ENCODE measurements at regions not wholly inside any gene's neighbourhood (a gene's known extent, or its start where the extent isn't known, plus 50 kb on each side); places are given as distances from the start of the nearest gene placed in this dataset.

DNA sequence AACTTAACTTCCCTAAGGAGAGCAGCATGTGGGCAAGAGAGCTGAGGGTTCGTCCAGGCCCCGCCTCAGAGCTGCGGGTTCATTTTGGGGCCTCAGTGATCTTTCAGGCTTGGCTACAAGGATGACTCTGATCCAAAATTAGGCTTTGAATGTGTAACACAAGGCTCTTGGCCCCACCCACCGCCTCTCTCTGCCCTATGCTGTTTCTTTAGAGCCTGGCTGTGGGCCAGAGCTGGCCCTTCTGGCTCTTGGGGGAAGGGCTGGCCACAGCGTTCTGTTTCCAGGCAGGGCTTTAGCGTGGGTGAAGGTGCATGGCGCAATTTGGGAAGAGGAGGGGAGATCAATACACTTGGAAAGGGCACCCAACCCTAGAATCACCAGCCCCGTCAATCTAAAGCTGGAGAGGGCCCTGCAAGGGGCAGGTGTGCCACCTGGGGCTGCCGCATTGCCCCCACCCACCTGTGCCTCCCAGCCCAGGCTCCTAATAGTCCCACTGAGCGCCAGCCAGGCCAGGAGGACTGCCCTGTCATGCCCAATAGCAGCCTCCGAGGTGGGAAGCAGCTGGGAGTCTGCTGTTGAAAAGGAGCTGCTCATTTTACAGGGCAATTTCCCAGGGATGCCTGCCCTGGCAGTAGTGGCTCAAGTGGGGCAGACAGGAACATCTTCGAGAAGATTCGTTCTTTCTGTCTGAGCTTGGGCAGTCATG is 84.5 kb upstream of the MAML3 start:
- Histone ChIP-seq H3K36me3 (ENCODE audit: insufficient read depth, low read length) (no peaks in the 10 kb centered on the region), H2AFZ (ENCODE audit: low read length) (0 out of 2 replicates have a peak overlapping the region, but pooled peaks have one; percentile 40), H3K79me2 (ENCODE audit: insufficient read depth, low read length) (no peaks in the 10 kb centered on the region), H3K9ac (ENCODE audit: low read depth, low read length, poor library complexity, severe bottlenecking) (no peak overlapping the region), H3K27me3 (ENCODE audit: insufficient read depth, low read length, poor library complexity, severe bottlenecking) (no peaks in the 10 kb centered on the region), H3K4me1 (ENCODE audit: insufficient read depth, low read length, poor library complexity, severe bottlenecking) (peaks cover 46% of the 10 kb centered on the region), H3F3A (ENCODE audit: low read depth) (no peaks in the 10 kb centered on the region; the same call in 1 of the 2 replicates), H3K9me2 (replicated peaks; ENCODE audit: low read depth, low read length) (no peaks in the 10 kb centered on the region), H4K20me1 (ENCODE audit: insufficient read depth, low read length, poor library complexity, severe bottlenecking) (no peaks in the 10 kb centered on the region), H3K4me3 (ENCODE audit: low read length, poor library complexity, severe bottlenecking) (no peak overlapping the region), H3K9me3 (ENCODE audit: insufficient read depth, low read depth, low read length) (no peaks in the 10 kb centered on the region), H3K4me2 (ENCODE audit: low read depth, low read length, poor library complexity, severe bottlenecking) (no peak overlapping the region)
- TF ChIP-seq CTCF (conservative IDR thresholded peaks at IDR 0.05; ENCODE audit: low read length) (no peak), EZH2phosphoT487 (IDR thresholded peaks at IDR 0.05; ENCODE audit: borderline replicate concordance) (no peak)

DNA sequence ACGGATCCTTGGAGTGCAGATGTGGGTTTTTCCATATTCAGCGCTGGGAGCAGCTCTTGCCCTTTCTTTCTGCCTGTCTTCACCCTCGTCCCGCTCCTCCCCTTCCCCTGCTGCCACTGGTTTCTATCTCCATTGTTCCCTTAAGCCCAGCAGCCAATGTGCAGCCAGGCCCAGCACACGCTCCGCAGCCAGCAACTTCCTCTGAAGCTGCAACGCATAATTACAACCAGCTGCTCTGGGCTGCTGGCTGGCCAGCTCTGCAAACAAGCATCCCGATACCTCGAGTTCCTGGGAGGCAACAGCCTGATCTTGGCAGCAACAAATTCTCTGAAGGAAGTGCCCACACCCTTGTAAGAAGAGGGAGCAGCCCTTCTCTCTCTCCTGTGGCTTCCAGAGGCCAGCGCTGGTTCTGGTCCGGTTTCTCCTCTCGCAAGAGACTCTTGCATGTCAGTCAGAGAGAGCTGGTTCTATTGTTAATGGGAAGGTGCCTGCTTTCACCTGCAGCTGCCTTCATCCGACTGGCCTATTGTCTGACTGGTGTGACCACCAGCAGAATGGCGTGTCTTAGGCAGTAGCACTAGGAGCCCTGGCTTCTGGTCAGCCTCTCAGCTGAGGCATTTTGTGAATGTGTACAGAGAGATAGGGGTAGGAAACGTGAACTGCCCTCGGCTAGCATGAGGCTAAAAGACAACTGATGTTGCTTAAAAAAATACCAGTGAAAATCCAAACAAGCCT is 83.8 kb upstream of the MAML3 start:
- no peaks in the 10 kb centered on the region; the same call in 1 of the 2 replicates for H3F3A ChIP-seq (ENCODE audit: low read depth)
- H3K9me2 ChIP-seq (replicated peaks; ENCODE audit: low read depth, low read length) = no peaks in the 10 kb centered on the region
- H4K20me1 ChIP-seq (ENCODE audit: insufficient read depth, low read length, poor library complexity, severe bottlenecking) = no peaks in the 10 kb centered on the region
- no peak for TF ChIP-seq CTCF (conservative IDR thresholded peaks at IDR 0.05; ENCODE audit: low read length)
- TF ChIP-seq EZH2phosphoT487 (IDR thresholded peaks at IDR 0.05; ENCODE audit: borderline replicate concordance) = no peak
- H3K4me1 ChIP-seq (ENCODE audit: insufficient read depth, low read length, poor library complexity, severe bottlenecking) = peaks cover 39% of the 10 kb centered on the region
- H3K36me3 ChIP-seq (ENCODE audit: insufficient read depth, low read length) = no peaks in the 10 kb centered on the region
- peak overlapping the region; percentile 7 for H3K9ac ChIP-seq (ENCODE audit: low read depth, low read length, poor library complexity, severe bottlenecking)
- H3K4me3 ChIP-seq (ENCODE audit: low read length, poor library complexity, severe bottlenecking) = no peak overlapping the region
- no peaks in the 10 kb centered on the region for H3K79me2 ChIP-seq (ENCODE audit: insufficient read depth, low read length)
- no peak overlapping the region for H3K4me2 ChIP-seq (ENCODE audit: low read depth, low read length, poor library complexity, severe bottlenecking)
- no peaks in the 10 kb centered on the region for H3K9me3 ChIP-seq (ENCODE audit: insufficient read depth, low read depth, low read length)
- H2AFZ ChIP-seq (ENCODE audit: low read length) = peak overlapping the region; percentile 40
- no peaks in the 10 kb centered on the region for H3K27me3 ChIP-seq (ENCODE audit: insufficient read depth, low read length, poor library complexity, severe bottlenecking)

- Histone ChIP-seq H3K4me3 (ENCODE audit: low read length, poor library complexity, severe bottlenecking) (no peak overlapping the region), H2AFZ (ENCODE audit: low read length) (no peak overlapping the region), H3K4me1 (ENCODE audit: insufficient read depth, low read length, poor library complexity, severe bottlenecking) (peaks cover 28% of the 10 kb centered on the region), H4K20me1 (ENCODE audit: insufficient read depth, low read length, poor library complexity, severe bottlenecking) (no peaks in the 10 kb centered on the region), H3K9me3 (ENCODE audit: insufficient read depth, low read depth, low read length) (no peaks in the 10 kb centered on the region), H3F3A (ENCODE audit: low read depth) (no peaks in the 10 kb centered on the region), H3K27me3 (ENCODE audit: insufficient read depth, low read length, poor library complexity, severe bottlenecking) (no peaks in the 10 kb centered on the region), H3K79me2 (ENCODE audit: insufficient read depth, low read length) (no peaks in the 10 kb centered on the region), H3K36me3 (ENCODE audit: insufficient read depth, low read length) (no peaks in the 10 kb centered on the region), H3K4me2 (ENCODE audit: low read depth, low read length, poor library complexity, severe bottlenecking) (no peak overlapping the region), H3K9ac (ENCODE audit: low read depth, low read length, poor library complexity, severe bottlenecking) (no peak overlapping the region), H3K9me2 (replicated peaks; ENCODE audit: low read depth, low read length) (no peaks in the 10 kb centered on the region)
- TF ChIP-seq EZH2phosphoT487 (IDR thresholded peaks at IDR 0.05; ENCODE audit: borderline replicate concordance) = no peak
- TF ChIP-seq CTCF (conservative IDR thresholded peaks at IDR 0.05; ENCODE audit: low read length) = no peak
These were observed 82.7 kb upstream of the MAML3 start for GRCh38 chr4:140236654-140237169.

Measured in Loucy (cell line).